H9 (cell line): ENCODE measurements at regions not wholly inside any gene's neighbourhood (a gene's known extent, or its start where the extent isn't known, plus 50 kb on each side); places are given as distances from the start of the nearest gene placed in this dataset.

ENCODE experiments used
- DNase-seq: peaks from one replicate; pipeline ENCODE4 v3.0.0-alpha.2; 2017
- H2AFZ ChIP-seq: one replicate; pipeline ENCODE4 v1.6.1; 2013; ENCODE audit warnings: mild to moderate bottlenecking, low read length, control low read depth, moderate library complexity
- H2AK5ac ChIP-seq: 2 replicates; pipeline ENCODE4 v1.6.1; 2013; ENCODE audit warnings: low read length, control low read depth, mixed read lengths; ENCODE audit not compliant: insufficient read length
- H2BK120ac ChIP-seq: one replicate; pipeline ENCODE4 v1.6.1; 2013; ENCODE audit warnings: low read depth, mild to moderate bottlenecking, low read length, control low read depth, inconsistent platforms; ENCODE audit not compliant: poor library complexity, severe bottlenecking
- H2BK12ac ChIP-seq: 2 replicates; pipeline ENCODE4 v1.6.1; 2013; ENCODE audit warnings: low read length, control low read depth, mixed read lengths, low read depth; ENCODE audit not compliant: insufficient read length
- H2BK15ac ChIP-seq: 2 replicates; pipeline ENCODE4 v1.6.1; 2013; ENCODE audit warnings: low read depth, low read length, control low read depth
- H2BK20ac ChIP-seq: one replicate; pipeline ENCODE4 v1.6.1; 2013; ENCODE audit warnings: low read depth, mild to moderate bottlenecking, low read length, control low read depth, inconsistent platforms; ENCODE audit not compliant: poor library complexity, severe bottlenecking
- H2BK5ac ChIP-seq: 2 replicates; pipeline ENCODE4 v1.6.1; 2013; ENCODE audit warnings: low read length, control low read depth, mixed read lengths; ENCODE audit not compliant: insufficient read length
- H3K14ac ChIP-seq: 2 replicates; pipeline ENCODE4 v1.6.1; 2013; ENCODE audit warnings: low read length, control low read depth; ENCODE audit not compliant: insufficient read depth
- H3K18ac ChIP-seq: 2 replicates; pipeline ENCODE4 v1.6.1; 2013; ENCODE audit warnings: low read depth, mild to moderate bottlenecking, mixed read lengths, low read length, control low read depth; ENCODE audit not compliant: insufficient read length
- H3K23ac ChIP-seq: 2 replicates; pipeline ENCODE4 v1.6.1; 2013; ENCODE audit warnings: low read length, control low read depth, mixed read lengths, low read depth; ENCODE audit not compliant: insufficient read length
- H3K23me2 ChIP-seq: 2 replicates; pipeline ENCODE4 v1.6.1; 2013; ENCODE audit warnings: low read depth, mild to moderate bottlenecking, mixed read lengths, low read length, control low read depth; ENCODE audit not compliant: insufficient read length, poor library complexity, severe bottlenecking
- H3K27ac ChIP-seq: 2 replicates; pipeline ENCODE4 v1.5.1; 2013; ENCODE audit warnings: low read length, control low read depth, mixed read lengths, low read depth; ENCODE audit not compliant: insufficient read length
- H3K27me3 ChIP-seq: 2 replicates; pipeline ENCODE4 v1.6.1; 2013; ENCODE audit warnings: low read length, control low read depth, inconsistent platforms; ENCODE audit not compliant: insufficient read depth
- H3K4ac ChIP-seq: 2 replicates; pipeline ENCODE4 v1.6.1; 2013; ENCODE audit warnings: low read depth, mild to moderate bottlenecking, control low read depth, inconsistent platforms, low read length, moderate library complexity
- H3K4me1 ChIP-seq: 2 replicates; pipeline ENCODE4 v1.6.1; 2013; ENCODE audit warnings: low read length, control low read depth, inconsistent platforms; ENCODE audit not compliant: insufficient read depth
- H3K4me2 ChIP-seq: 2 replicates; pipeline ENCODE4 v1.6.1; 2013; ENCODE audit warnings: low read length, control low read depth, mixed read lengths; ENCODE audit not compliant: insufficient read length, insufficient read depth
- H3K56ac ChIP-seq: 2 replicates; pipeline ENCODE4 v1.6.1; 2013; ENCODE audit warnings: low read depth, mild to moderate bottlenecking, mixed read lengths, low read length, control low read depth; ENCODE audit not compliant: insufficient read length
- H3K79me1 ChIP-seq: 2 replicates; pipeline ENCODE4 v1.6.1; 2013; ENCODE audit warnings: low read depth, mild to moderate bottlenecking, moderate library complexity, low read length, control low read depth, inconsistent platforms; ENCODE audit not compliant: insufficient read depth, poor library complexity, severe bottlenecking
- H3K79me2 ChIP-seq: 2 replicates; pipeline ENCODE4 v1.6.1; 2013; ENCODE audit warnings: low read length, control low read depth, inconsistent platforms; ENCODE audit not compliant: insufficient read depth
- H3K9ac ChIP-seq: 2 replicates; pipeline ENCODE4 v1.6.1; 2013; ENCODE audit warnings: low read length, control low read depth, mixed read lengths; ENCODE audit not compliant: insufficient read length; ENCODE audit errors: extremely low read depth
- H3K9me3 ChIP-seq: one replicate; pipeline ENCODE4 v1.6.1; 2013; ENCODE audit warnings: low read depth, low read length, inconsistent platforms; ENCODE audit not compliant: control insufficient read depth
- H3T11ph ChIP-seq: one replicate; pipeline ENCODE4 v1.6.1; 2013; ENCODE audit warnings: mild to moderate bottlenecking, low read length, control low read depth, inconsistent platforms
- H4K20me1 ChIP-seq: one replicate; pipeline ENCODE4 v1.6.1; 2013; ENCODE audit not compliant: control insufficient read depth, insufficient read length, insufficient read depth
- H4K5ac ChIP-seq: 2 replicates; pipeline ENCODE4 v1.6.1; 2013; ENCODE audit warnings: low read depth, mild to moderate bottlenecking, mixed read lengths, low read length, control low read depth; ENCODE audit not compliant: insufficient read length
- H4K8ac ChIP-seq: replicated peaks from 2 replicates; pipeline ENCODE4 v1.6.1; 2013; ENCODE audit warnings: low read length, control low read depth, mixed read lengths, low read depth; ENCODE audit not compliant: insufficient read length
- H4K91ac ChIP-seq: 2 replicates; pipeline ENCODE4 v1.6.1; 2013; ENCODE audit warnings: low read depth, mild to moderate bottlenecking, moderate library complexity, mixed read lengths, low read length, control low read depth; ENCODE audit not compliant: insufficient read length
- H3K27ac Mint-ChIP-seq, 3 experiments: 2 replicates in 2 of 3; 3 replicates in 1 of 3; pipeline ENCODE4 v1.8.0; 2020 to 2021; ENCODE audit warnings: mixed read lengths in 3 of 3, mild to moderate bottlenecking in 1 of 3, moderate library complexity in 1 of 3
- H3K27me3 Mint-ChIP-seq: 2 replicates; pipeline ENCODE4 v1.8.0; 2021; ENCODE audit warnings: low read depth, mild to moderate bottlenecking, moderate library complexity, mixed read lengths
- H3K36me3 Mint-ChIP-seq, 3 experiments: 2 replicates in 2 of 3; 3 replicates in 1 of 3; pipeline ENCODE4 v1.8.0; 2020 to 2021; ENCODE audit warnings: low read depth in 3 of 3, mixed read lengths in 3 of 3; ENCODE audit not compliant: insufficient read depth in 1 of 3
- H3K4me1 Mint-ChIP-seq, 2 experiments: 2 replicates each; pipeline ENCODE4 v1.8.0; 2020; ENCODE audit warnings: mixed read lengths in 2 of 2
- H3K4me3 Mint-ChIP-seq, 2 experiments: 2 replicates in 1 of 2; 3 replicates in 1 of 2; pipeline ENCODE4 v1.8.0; 2020 to 2021; ENCODE audit warnings: mild to moderate bottlenecking in 2 of 2, mixed read lengths in 2 of 2, moderate library complexity in 1 of 2
- H3K9me3 Mint-ChIP-seq, 2 experiments: 2 replicates in 1 of 2; 3 replicates in 1 of 2; pipeline ENCODE4 v1.8.0; 2020; ENCODE audit warnings: mild to moderate bottlenecking in 2 of 2, mixed read lengths in 2 of 2, moderate library complexity in 1 of 2
- whole genome bisulfite sequencing: extraction: QIAGEN DNeasy Blood & Tissue Kit; methylation state at CpG from one replicate; pipeline ENCODE4 v1.1.7; 2013; ENCODE audit warnings: missing lambda C conversion rate, low lambda C conversion rate, mixed read lengths; ENCODE audit not compliant: insufficient read length; ENCODE audit errors: extremely low coverage; 5-methylcytosine and 5-hydroxymethylcytosine counted together
- TF ChIP-seq, protein P1 (sequence below): fragments of 200-600 bp; sonication (generic); conservative IDR thresholded peaks from 3 replicates; pipeline ENCODE4 v1.8.0; 2021; ENCODE audit warnings: antibody characterized with exemption, mild to moderate bottlenecking

DNA sequence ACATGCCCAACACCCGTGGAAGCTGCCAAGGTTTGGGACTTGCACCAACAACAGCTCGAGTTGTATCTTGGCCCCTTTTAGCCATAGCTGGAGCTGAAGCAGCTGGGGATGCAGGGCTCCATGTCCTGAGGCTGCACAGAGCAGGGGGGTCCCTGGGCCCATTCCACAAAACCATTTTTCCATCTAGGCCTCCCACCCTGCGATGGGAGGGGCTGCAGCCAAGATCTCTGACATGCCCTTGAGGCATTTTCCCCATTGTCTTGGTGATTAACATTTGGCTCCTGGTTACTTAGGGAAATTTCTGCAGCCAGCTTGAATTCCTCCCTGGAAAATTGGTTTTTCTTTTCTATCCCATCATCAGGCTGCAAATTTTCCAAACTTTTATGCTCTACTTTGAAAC is 637.8 kb upstream of the VSTM2A start:
- H2BK5ac ChIP-seq = no peak overlapping the region
- no peaks in the 10 kb centered on the region for H3K79me1 ChIP-seq
- H3K18ac ChIP-seq = no peak overlapping the region
- no peaks in the 10 kb centered on the region for H3K23me2 ChIP-seq
- H3K4ac ChIP-seq = no peak overlapping the region
- H3K27me3 Mint-ChIP-seq = no peaks in the 10 kb centered on the region
- no peak overlapping the region for H3K14ac ChIP-seq
- no peaks in the 10 kb centered on the region for H3K27me3 ChIP-seq
- H3K4me1 ChIP-seq = no peaks in the 10 kb centered on the region
- H3K9me3 ChIP-seq = no peaks in the 10 kb centered on the region
- H3K56ac ChIP-seq = no peak overlapping the region
- no peak overlapping the region for H3K27ac ChIP-seq
- H3K4me2 ChIP-seq = no peak overlapping the region
- no peak overlapping the region for H3K23ac ChIP-seq
- no peak overlapping the region for H2BK20ac ChIP-seq
- TF ChIP-seq, protein P1, sequence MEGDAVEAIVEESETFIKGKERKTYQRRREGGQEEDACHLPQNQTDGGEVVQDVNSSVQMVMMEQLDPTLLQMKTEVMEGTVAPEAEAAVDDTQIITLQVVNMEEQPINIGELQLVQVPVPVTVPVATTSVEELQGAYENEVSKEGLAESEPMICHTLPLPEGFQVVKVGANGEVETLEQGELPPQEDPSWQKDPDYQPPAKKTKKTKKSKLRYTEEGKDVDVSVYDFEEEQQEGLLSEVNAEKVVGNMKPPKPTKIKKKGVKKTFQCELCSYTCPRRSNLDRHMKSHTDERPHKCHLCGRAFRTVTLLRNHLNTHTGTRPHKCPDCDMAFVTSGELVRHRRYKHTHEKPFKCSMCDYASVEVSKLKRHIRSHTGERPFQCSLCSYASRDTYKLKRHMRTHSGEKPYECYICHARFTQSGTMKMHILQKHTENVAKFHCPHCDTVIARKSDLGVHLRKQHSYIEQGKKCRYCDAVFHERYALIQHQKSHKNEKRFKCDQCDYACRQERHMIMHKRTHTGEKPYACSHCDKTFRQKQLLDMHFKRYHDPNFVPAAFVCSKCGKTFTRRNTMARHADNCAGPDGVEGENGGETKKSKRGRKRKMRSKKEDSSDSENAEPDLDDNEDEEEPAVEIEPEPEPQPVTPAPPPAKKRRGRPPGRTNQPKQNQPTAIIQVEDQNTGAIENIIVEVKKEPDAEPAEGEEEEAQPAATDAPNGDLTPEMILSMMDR = no peak
- no peak overlapping the region for H2BK15ac ChIP-seq
- H3K9me3 Mint-ChIP-seq = peaks cover 0 to 15% of the 10 kb centered on the region in 2 experiments; a peak in 4 of 5 replicates
- H4K8ac ChIP-seq = no peak overlapping the region
- no peak overlapping the region for H3K27ac Mint-ChIP-seq
- H2AFZ ChIP-seq = no peak overlapping the region
- no peak overlapping the region for H2BK12ac ChIP-seq
- DNase-seq = no peak
- no CpG with 5 or more reads among the region's 3 CpGs for whole genome bisulfite sequencing
- H3K9ac ChIP-seq = no peak overlapping the region
- no peak overlapping the region for H2BK120ac ChIP-seq
- no peak overlapping the region for H2AK5ac ChIP-seq
- H4K5ac ChIP-seq = no peak overlapping the region
- H3K4me1 Mint-ChIP-seq = peaks cover 6% of the 10 kb centered on the region in 2 experiments
- peaks cover 0 to 5% (median 4%) of the 10 kb centered on the region in 3 experiments; a peak in 3 of 7 replicates for H3K36me3 Mint-ChIP-seq
- H3T11ph ChIP-seq = no peak overlapping the region
- H4K20me1 ChIP-seq = no peaks in the 10 kb centered on the region
- H3K79me2 ChIP-seq = no peaks in the 10 kb centered on the region
- no peak overlapping the region for H3K4me3 Mint-ChIP-seq
- no peak overlapping the region for H4K91ac ChIP-seq
